HEK293 (cell line): ENCODE measurements at regions not wholly inside any gene's neighbourhood (a gene's known extent, or its start where the extent isn't known, plus 50 kb on each side); places are given as distances from the start of the nearest gene placed in this dataset.

Experiments used
- CTCF ChIA-PET: fragments of 350-600 bp; formaldehyde crosslinking; extraction: SDS; loops from one replicate; lab custom pipeline; 2021; ENCODE audit warnings: antibody characterized with exemption; lab: Yijun Ruan, JAX
- POLR2A ChIA-PET: fragments of 300-600 bp; formaldehyde crosslinking; extraction: SDS; loops from one replicate; lab custom pipeline; 2020; ENCODE audit warnings: antibody characterized with exemption, inconsistent platforms; lab: Yijun Ruan, JAX
- H3K27ac ChIP-seq: fragments of 200-500 bp; sonication (Bioruptor generic); 2 replicates; pipeline ENCODE4 v1.5.1; 2014; ENCODE audit warnings: low read depth, low read length, control low read depth, inconsistent platforms; ENCODE audit errors: extremely low read depth
- H3K36me3 ChIP-seq, 2 experiments: fragments of 200-500 bp in 1 of 2; sonication (Bioruptor generic) in 1 of 2; 1 replicate in 1 of 2; 2 replicates in 1 of 2; pipeline ENCODE4 v1.5.1; 2014 to 2017; ENCODE audit warnings: inconsistent platforms in 2 of 2, low read length in 2 of 2; ENCODE audit not compliant: control insufficient read depth in 2 of 2, insufficient read depth in 1 of 2
- H3K4me1 ChIP-seq: fragments of 200-500 bp; sonication (Bioruptor generic); 2 replicates; pipeline ENCODE4 v1.5.1; 2014; ENCODE audit warnings: mild to moderate bottlenecking, low read length, inconsistent platforms; ENCODE audit not compliant: control insufficient read depth, insufficient read depth
- H3K4me3 ChIP-seq: 2 replicates; pipeline ENCODE4 v1.5.1; 2011; ENCODE audit warnings: low read depth, mild to moderate bottlenecking, control low read depth, low read length, moderate library complexity
- H3K9me3 ChIP-seq: fragments of 200-500 bp; sonication (Bioruptor generic); 2 replicates; pipeline ENCODE4 v1.5.1; 2014; ENCODE audit warnings: low read depth, low read length, inconsistent platforms; ENCODE audit not compliant: control insufficient read depth, insufficient read depth
- KLF8 ChIP-seq: fragments of 450-650 bp; formaldehyde crosslinking; IDR thresholded peaks from 2 replicates; pipeline ENCODE4 v1.5.1; 2016; ENCODE audit warnings: missing biosample characterization, missing genetic modification characterization
- MZF1 ChIP-seq: fragments of 450-650 bp; formaldehyde crosslinking; IDR thresholded peaks from 2 replicates; pipeline ENCODE4 v1.5.1; 2017; ENCODE audit warnings: missing biosample characterization, missing genetic modification characterization, borderline replicate concordance
- SP3 ChIP-seq: fragments of 450-650 bp; formaldehyde crosslinking; IDR thresholded peaks from 2 replicates; pipeline ENCODE4 v1.5.1; 2016; ENCODE audit warnings: missing biosample characterization, missing genetic modification characterization
- YY1 ChIP-seq: fragments of 450-650 bp; formaldehyde crosslinking; IDR thresholded peaks from 2 replicates; pipeline ENCODE4 v1.5.1; 2018; ENCODE audit warnings: missing biosample characterization, missing genetic modification characterization
- ZBTB11 ChIP-seq: fragments of 450-650 bp; formaldehyde crosslinking; conservative IDR thresholded peaks from 2 replicates; pipeline ENCODE4 v1.5.1; 2016; ENCODE audit warnings: low read depth, missing biosample characterization, missing genetic modification characterization
- ZBTB7A ChIP-seq: fragments of 450-650 bp; formaldehyde crosslinking; IDR thresholded peaks from 2 replicates; pipeline ENCODE4 v1.5.1; 2016; ENCODE audit warnings: low read depth, missing biosample characterization, missing genetic modification characterization
- ZFP69B ChIP-seq: fragments of 450-650 bp; formaldehyde crosslinking; IDR thresholded peaks from 2 replicates; pipeline ENCODE4 v1.5.1; 2016; ENCODE audit warnings: missing biosample characterization, missing genetic modification characterization
- ZNF174 ChIP-seq: fragments of 450-650 bp; formaldehyde crosslinking; IDR thresholded peaks from 2 replicates; pipeline ENCODE4 v1.5.0; 2017; ENCODE audit warnings: missing biosample characterization, mild to moderate bottlenecking, missing genetic modification characterization
- ZNF19 ChIP-seq: fragments of 450-650 bp; formaldehyde crosslinking; IDR thresholded peaks from 2 replicates; pipeline ENCODE4; 2016; ENCODE audit warnings: missing biosample characterization, missing genetic modification characterization, low read depth
- ZNF398 ChIP-seq: fragments of 450-650 bp; formaldehyde crosslinking; IDR thresholded peaks from 2 replicates; pipeline ENCODE4 v1.5.1; 2017; ENCODE audit warnings: missing biosample characterization, missing genetic modification characterization
- ZNF513 ChIP-seq: fragments of 450-650 bp; IDR thresholded peaks from 2 replicates; pipeline ENCODE4 v1.5.1; 2018; ENCODE audit warnings: missing biosample characterization, missing genetic modification characterization
- ZNF558 ChIP-seq: fragments of 450-650 bp; formaldehyde crosslinking; IDR thresholded peaks from 2 replicates; pipeline ENCODE4 v1.5.1; 2016; ENCODE audit warnings: missing biosample characterization, missing genetic modification characterization
- ZNF629 ChIP-seq: fragments of 450-650 bp; formaldehyde crosslinking; IDR thresholded peaks from 2 replicates; pipeline ENCODE4 v1.5.1; 2017; ENCODE audit warnings: missing biosample characterization, missing genetic modification characterization
- ZNF658 ChIP-seq: fragments of 450-650 bp; formaldehyde crosslinking; IDR thresholded peaks from 2 replicates; pipeline ENCODE4; 2016; ENCODE audit warnings: missing biosample characterization, missing genetic modification characterization
- ZSCAN23 ChIP-seq: fragments of 450-650 bp; formaldehyde crosslinking; IDR thresholded peaks from 2 replicates; pipeline ENCODE4 v1.5.1; 2016; ENCODE audit warnings: missing biosample characterization, missing genetic modification characterization
- TF ChIP-seq, protein P1 (sequence below): fragments of 450-650 bp; formaldehyde crosslinking; IDR thresholded peaks from 2 replicates; pipeline ENCODE4 v1.5.1; 2016; ENCODE audit warnings: missing biosample characterization, missing genetic modification characterization
- TF ChIP-seq, protein P2 (sequence below): fragments of 450-650 bp; formaldehyde crosslinking; IDR thresholded peaks from 2 replicates; pipeline ENCODE4 v1.5.1; 2016; ENCODE audit warnings: missing biosample characterization, missing genetic modification characterization
- TF ChIP-seq, protein P3 (sequence below): fragments of 450-650 bp; formaldehyde crosslinking; IDR thresholded peaks from 2 replicates; pipeline ENCODE4 v1.5.1; 2016; ENCODE audit warnings: missing biosample characterization, missing genetic modification characterization
- TF ChIP-seq, protein P4 (sequence below): fragments of 450-650 bp; formaldehyde crosslinking; IDR thresholded peaks from 2 replicates; pipeline ENCODE4 v1.5.1; 2016; ENCODE audit warnings: missing biosample characterization, missing genetic modification characterization, low read depth

- TF ChIP-seq ZNF513 (tag by site-specific recombination): no peak
- TF ChIP-seq, protein P1, sequence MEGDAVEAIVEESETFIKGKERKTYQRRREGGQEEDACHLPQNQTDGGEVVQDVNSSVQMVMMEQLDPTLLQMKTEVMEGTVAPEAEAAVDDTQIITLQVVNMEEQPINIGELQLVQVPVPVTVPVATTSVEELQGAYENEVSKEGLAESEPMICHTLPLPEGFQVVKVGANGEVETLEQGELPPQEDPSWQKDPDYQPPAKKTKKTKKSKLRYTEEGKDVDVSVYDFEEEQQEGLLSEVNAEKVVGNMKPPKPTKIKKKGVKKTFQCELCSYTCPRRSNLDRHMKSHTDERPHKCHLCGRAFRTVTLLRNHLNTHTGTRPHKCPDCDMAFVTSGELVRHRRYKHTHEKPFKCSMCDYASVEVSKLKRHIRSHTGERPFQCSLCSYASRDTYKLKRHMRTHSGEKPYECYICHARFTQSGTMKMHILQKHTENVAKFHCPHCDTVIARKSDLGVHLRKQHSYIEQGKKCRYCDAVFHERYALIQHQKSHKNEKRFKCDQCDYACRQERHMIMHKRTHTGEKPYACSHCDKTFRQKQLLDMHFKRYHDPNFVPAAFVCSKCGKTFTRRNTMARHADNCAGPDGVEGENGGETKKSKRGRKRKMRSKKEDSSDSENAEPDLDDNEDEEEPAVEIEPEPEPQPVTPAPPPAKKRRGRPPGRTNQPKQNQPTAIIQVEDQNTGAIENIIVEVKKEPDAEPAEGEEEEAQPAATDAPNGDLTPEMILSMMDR (tag by site-specific recombination): no peak
- TF ChIP-seq SP3: no peak
- no peak for TF ChIP-seq ZBTB11 (tag by site-specific recombination)
- TF ChIP-seq, protein P2, sequence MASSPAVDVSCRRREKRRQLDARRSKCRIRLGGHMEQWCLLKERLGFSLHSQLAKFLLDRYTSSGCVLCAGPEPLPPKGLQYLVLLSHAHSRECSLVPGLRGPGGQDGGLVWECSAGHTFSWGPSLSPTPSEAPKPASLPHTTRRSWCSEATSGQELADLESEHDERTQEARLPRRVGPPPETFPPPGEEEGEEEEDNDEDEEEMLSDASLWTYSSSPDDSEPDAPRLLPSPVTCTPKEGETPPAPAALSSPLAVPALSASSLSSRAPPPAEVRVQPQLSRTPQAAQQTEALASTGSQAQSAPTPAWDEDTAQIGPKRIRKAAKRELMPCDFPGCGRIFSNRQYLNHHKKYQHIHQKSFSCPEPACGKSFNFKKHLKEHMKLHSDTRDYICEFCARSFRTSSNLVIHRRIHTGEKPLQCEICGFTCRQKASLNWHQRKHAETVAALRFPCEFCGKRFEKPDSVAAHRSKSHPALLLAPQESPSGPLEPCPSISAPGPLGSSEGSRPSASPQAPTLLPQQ (tag by site-specific recombination): no peak
- TF ChIP-seq ZBTB7A (tag by site-specific recombination): no peak
- TF ChIP-seq YY1 (tag by site-specific recombination): no peak
- no peak for TF ChIP-seq ZNF658 (tag by site-specific recombination)
- no peak for TF ChIP-seq ZFP69B (tag by site-specific recombination)
- no peak for TF ChIP-seq MZF1 (tag by site-specific recombination)
- TF ChIP-seq, protein P3, sequence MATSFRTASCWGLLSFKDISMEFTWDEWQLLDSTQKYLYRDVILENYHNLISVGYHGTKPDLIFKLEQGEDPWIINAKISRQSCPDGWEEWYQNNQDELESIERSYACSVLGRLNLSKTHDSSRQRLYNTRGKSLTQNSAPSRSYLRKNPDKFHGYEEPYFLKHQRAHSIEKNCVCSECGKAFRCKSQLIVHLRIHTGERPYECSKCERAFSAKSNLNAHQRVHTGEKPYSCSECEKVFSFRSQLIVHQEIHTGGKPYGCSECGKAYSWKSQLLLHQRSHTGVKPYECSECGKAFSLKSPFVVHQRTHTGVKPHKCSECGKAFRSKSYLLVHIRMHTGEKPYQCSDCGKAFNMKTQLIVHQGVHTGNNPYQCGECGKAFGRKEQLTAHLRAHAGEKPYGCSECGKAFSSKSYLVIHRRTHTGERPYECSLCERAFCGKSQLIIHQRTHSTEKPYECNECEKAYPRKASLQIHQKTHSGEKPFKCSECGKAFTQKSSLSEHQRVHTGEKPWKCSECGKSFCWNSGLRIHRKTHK (tag by site-specific recombination): no peak
- no peak overlapping the region for H3K27ac ChIP-seq
- no peak overlapping the region for H3K4me3 ChIP-seq
- H3K9me3 ChIP-seq: no peaks in the 10 kb centered on the region
- POLR2A ChIA-PET: no interaction called here
- no peaks in the 10 kb centered on the region for H3K36me3 ChIP-seq
- CTCF ChIA-PET: no interaction called here
- no peaks in the 10 kb centered on the region for H3K4me1 ChIP-seq
Measured at GRCh38 chr2:58414506-58414905, 173.4 kb upstream of the FANCL start.

DNA sequence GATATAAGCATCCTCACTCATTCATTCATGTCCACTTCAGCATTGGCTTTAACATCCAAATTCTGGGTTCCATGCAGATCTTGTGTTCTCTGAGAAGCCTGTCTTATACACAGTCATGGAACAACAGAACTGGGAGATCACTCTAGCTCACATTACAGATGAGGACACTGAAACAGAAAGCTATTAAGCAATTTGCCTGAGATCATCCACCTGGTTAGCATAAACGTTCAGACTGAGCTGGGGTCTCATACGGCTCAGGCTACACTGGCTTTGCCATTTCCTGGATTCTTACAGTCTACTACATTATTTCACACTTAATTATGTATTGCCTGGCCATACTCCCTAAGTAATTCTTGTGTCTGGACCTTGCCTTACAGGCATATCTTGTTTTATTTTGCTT lies 169.4 kb upstream of the FANCL start:
- CTCF ChIA-PET: no interaction called here
- Histone ChIP-seq H3K27ac (no peak overlapping the region), H3K36me3 (no peaks in the 10 kb centered on the region), H3K4me3 (no peak overlapping the region), H3K9me3 (no peaks in the 10 kb centered on the region), H3K4me1 (no peaks in the 10 kb centered on the region)
- POLR2A ChIA-PET: interaction anchor here (0.8 kb wide), 1 partner anchor 169 kb away, joined by 3 read pairs; the partner anchor contains the start of gene FANCL
- no peak for TF ChIP-seq ZNF174 (tag by site-specific recombination)
- TF ChIP-seq ZSCAN23: no peak
- TF ChIP-seq, protein P4, sequence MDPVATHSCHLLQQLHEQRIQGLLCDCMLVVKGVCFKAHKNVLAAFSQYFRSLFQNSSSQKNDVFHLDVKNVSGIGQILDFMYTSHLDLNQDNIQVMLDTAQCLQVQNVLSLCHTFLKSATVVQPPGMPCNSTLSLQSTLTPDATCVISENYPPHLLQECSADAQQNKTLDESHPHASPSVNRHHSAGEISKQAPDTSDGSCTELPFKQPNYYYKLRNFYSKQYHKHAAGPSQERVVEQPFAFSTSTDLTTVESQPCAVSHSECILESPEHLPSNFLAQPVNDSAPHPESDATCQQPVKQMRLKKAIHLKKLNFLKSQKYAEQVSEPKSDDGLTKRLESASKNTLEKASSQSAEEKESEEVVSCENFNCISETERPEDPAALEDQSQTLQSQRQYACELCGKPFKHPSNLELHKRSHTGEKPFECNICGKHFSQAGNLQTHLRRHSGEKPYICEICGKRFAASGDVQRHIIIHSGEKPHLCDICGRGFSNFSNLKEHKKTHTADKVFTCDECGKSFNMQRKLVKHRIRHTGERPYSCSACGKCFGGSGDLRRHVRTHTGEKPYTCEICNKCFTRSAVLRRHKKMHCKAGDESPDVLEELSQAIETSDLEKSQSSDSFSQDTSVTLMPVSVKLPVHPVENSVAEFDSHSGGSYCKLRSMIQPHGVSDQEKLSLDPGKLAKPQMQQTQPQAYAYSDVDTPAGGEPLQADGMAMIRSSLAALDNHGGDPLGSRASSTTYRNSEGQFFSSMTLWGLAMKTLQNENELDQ (tag by site-specific recombination): no peak
- no peak for TF ChIP-seq ZNF629
- TF ChIP-seq KLF8 (tag by site-specific recombination): no peak
- TF ChIP-seq ZNF398 (tag by site-specific recombination): no peak
- TF ChIP-seq YY1 (tag by site-specific recombination): no peak
- no peak for TF ChIP-seq ZNF558 (tag by site-specific recombination)
- TF ChIP-seq, protein P2 (tag by site-specific recombination): no peak
- no peak for TF ChIP-seq ZNF19 (tag by site-specific recombination)
